Neural cell (in vitro differentiated cells): ENCODE measurements at regions not wholly inside any gene's neighbourhood (a gene's known extent, or its start where the extent isn't known, plus 50 kb on each side); places are given as distances from the start of the nearest gene placed in this dataset.

Experiments
- CTCF ChIP-seq: fragments of 450-650 bp; IDR thresholded peaks from 2 replicates; pipeline ENCODE4 v1.5.1; 2014; ENCODE audit warnings: antibody characterized with exemption, mild to moderate bottlenecking, moderate library complexity; ENCODE audit not compliant: poor library complexity, severe bottlenecking
- EP300 ChIP-seq: fragments of 450-650 bp; conservative IDR thresholded peaks from 2 replicates; pipeline ENCODE4 v1.6.1; 2014; ENCODE audit warnings: antibody characterized with exemption, mild to moderate bottlenecking, moderate library complexity; ENCODE audit not compliant: poor library complexity, severe bottlenecking
- MXI1 ChIP-seq: fragments of 450-650 bp; conservative IDR thresholded peaks from 2 replicates; pipeline ENCODE4 v1.6.1; 2014; ENCODE audit warnings: antibody characterized with exemption, mild to moderate bottlenecking; ENCODE audit not compliant: poor library complexity, severe bottlenecking
- POLR2AphosphoS5 ChIP-seq: IDR thresholded peaks from 2 replicates; pipeline ENCODE4 v1.6.1; 2012
- REST ChIP-seq: IDR thresholded peaks from 2 replicates; pipeline ENCODE4 v1.6.1; 2012; ENCODE audit warnings: borderline replicate concordance

- no peak for TF ChIP-seq REST
- no peak for TF ChIP-seq CTCF
- TF ChIP-seq POLR2AphosphoS5, result no peak
- TF ChIP-seq MXI1, result no peak
- no peak for TF ChIP-seq EP300
These were observed 126.9 kb upstream of the GIMD1 start for GRCh38 chr4:106495476-106495875.
